HEK293T (cell line): ENCODE measurements at regions not wholly inside any gene's neighbourhood (a gene's known extent, or its start where the extent isn't known, plus 50 kb on each side); places are given as distances from the start of the nearest gene placed in this dataset.

Experiments used
- ARNT ChIP-seq: fragments of 450-650 bp; IDR thresholded peaks from 2 replicates; pipeline ENCODE4 v1.6.1; 2017; ENCODE audit warnings: mild to moderate bottlenecking
- FOXA1 ChIP-seq: fragments of 450-650 bp; IDR thresholded peaks from 2 replicates; pipeline ENCODE4 v1.6.1; 2016; ENCODE audit warnings: mild to moderate bottlenecking
- FOXM1 ChIP-seq: fragments of 450-650 bp; IDR thresholded peaks from 2 replicates; pipeline ENCODE4 v1.6.1; 2017; ENCODE audit warnings: mild to moderate bottlenecking, borderline replicate concordance
- HDGF ChIP-seq: fragments of 450-650 bp; IDR thresholded peaks from 2 replicates; pipeline ENCODE4 v1.6.1; 2017; ENCODE audit warnings: antibody characterized with exemption, borderline replicate concordance
- NFRKB ChIP-seq: fragments of 450-650 bp; IDR thresholded peaks from 2 replicates; pipeline ENCODE4 v1.6.1; 2016; ENCODE audit warnings: mild to moderate bottlenecking, moderate library complexity
- SP1 ChIP-seq: fragments of 450-650 bp; IDR thresholded peaks from 2 replicates; pipeline ENCODE4 v1.6.1; 2017
- SUZ12 ChIP-seq: fragments of 450-650 bp; IDR thresholded peaks from 2 replicates; pipeline ENCODE4 v1.6.1; 2016; ENCODE audit warnings: mild to moderate bottlenecking
- TARDBP ChIP-seq: fragments of 450-650 bp; IDR thresholded peaks from 2 replicates; pipeline ENCODE4 v1.6.1; 2016
- ZNF384 ChIP-seq: fragments of 450-650 bp; IDR thresholded peaks from 2 replicates; pipeline ENCODE4 v1.6.1; 2016

DNA sequence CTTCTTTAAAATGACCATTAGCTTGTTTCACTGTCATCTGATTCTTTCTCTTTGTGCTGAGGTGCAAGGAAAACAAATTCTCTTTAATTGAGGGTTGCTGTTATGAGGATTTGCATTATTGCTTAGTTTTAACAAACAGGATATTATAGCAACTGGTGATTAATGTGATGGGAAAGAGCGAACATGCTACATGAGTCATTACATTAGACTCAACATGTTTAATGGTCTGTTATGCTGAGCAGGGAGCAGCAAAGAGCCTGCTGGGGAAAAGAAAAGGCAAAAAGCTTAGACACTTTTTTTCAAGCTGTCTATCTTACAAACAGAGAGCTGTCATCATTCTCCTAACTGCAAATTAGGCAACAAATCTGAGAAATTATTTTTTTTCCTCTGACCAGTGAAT, 230.5 kb upstream of the LCORL start:
- no peak for TF ChIP-seq FOXM1
- TF ChIP-seq ARNT: no peak
- no peak for TF ChIP-seq FOXA1
- no peak for TF ChIP-seq SP1
- TF ChIP-seq SUZ12: no peak
- TF ChIP-seq ZNF384: no peak
- no peak for TF ChIP-seq HDGF
- no peak for TF ChIP-seq NFRKB
- TF ChIP-seq TARDBP: no peak
